GM12892 (cell line): ENCODE measurements at regions not wholly inside any gene's neighbourhood (a gene's known extent, or its start where the extent isn't known, plus 50 kb on each side); places are given as distances from the start of the nearest gene placed in this dataset.

Experiments
- DNase-seq: peaks from one replicate; pipeline ENCODE4 v3.0.0; 2011; ENCODE audit not compliant: insufficient read length
- FAIRE-seq: peaks from 2 replicates; lab custom pipeline; 2011; peaks lifted over from hg19 to GRCh38; lab: Jason Lieb, UNC
- POLR2A ChIP-seq: IDR thresholded peaks from 2 replicates; pipeline ENCODE4 v1.6.1; 2011; ENCODE audit warnings: low read depth, low read length, control low read depth
- POLR2AphosphoS5 ChIP-seq: IDR thresholded peaks from 2 replicates; pipeline ENCODE4 v1.6.1; 2011; ENCODE audit warnings: low read depth, low read length, control low read depth
- TAF1 ChIP-seq: IDR thresholded peaks from 2 replicates; pipeline ENCODE4 v1.6.1; 2011; ENCODE audit warnings: low read depth, mild to moderate bottlenecking, control low read depth, low read length, borderline replicate concordance

GRCh38 chr2:215879331-215879730, 134.0 kb downstream of the MREG start:
- no peak for DNase-seq
- TF ChIP-seq TAF1 = no peak
- no peak for TF ChIP-seq POLR2A
- TF ChIP-seq POLR2AphosphoS5 = no peak
- FAIRE-seq = no peak

DNA sequence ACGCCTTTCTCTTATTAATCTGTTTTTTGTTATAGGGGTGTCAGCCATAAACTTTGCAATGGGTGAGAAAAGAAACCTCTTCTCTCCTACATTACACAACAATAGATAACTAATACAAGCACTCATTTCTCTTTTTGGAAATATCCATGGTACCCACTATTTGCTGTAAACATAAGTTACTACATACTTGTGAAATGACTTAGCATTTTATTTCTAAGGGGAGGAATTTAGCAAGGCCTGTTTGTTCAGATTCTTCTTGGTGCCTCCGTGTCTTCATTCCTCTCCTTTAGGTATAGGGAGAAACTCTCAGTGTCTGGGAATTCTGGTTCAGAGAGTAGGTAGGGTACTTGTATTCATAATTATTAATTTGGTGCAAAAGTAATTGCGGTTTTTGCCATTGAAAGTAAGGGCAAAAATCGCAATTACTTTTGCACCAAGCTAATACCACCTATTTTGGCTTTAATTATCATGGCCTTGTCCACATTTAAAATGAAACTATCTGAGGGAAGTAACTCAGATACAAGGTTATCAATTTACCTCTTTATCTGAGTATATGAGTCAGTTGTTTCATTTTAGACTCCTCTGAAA, 134.8 kb downstream of the MREG start:
- no peak for TF ChIP-seq TAF1
- no peak for TF ChIP-seq POLR2A
- no peak for TF ChIP-seq POLR2AphosphoS5
- FAIRE-seq (no peak), DNase-seq (no peak)

DNA sequence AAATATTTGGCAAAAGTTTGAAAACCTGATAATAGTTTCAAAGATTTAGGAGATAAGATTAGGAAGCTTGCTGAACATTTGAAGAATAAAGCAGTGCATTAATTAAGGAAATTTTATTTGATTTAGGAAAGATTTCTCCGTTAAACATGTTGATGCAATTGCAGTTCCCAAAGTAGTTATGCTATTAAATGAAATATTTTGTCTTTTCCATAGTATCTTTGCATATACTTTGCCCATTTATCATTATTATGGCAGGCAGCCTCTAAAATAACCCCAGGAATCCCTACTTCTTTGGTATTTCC, 136.5 kb downstream of the MREG start:
- no peak for FAIRE-seq
- DNase-seq = no peak
- no peak for TF ChIP-seq POLR2AphosphoS5
- no peak for TF ChIP-seq POLR2A

GRCh38 chr2:215876139-215876936, 137.0 kb downstream of the MREG start:
- TF ChIP-seq POLR2AphosphoS5 = no peak
- no peak for TF ChIP-seq POLR2A
- no peak for TF ChIP-seq TAF1
- FAIRE-seq = no peak
- no peak for DNase-seq

- DNase-seq (no peak), FAIRE-seq (no peak)
- no peak for TF ChIP-seq POLR2A
- no peak for TF ChIP-seq POLR2AphosphoS5
- no peak for TF ChIP-seq TAF1
Observed at GRCh38 chr2:215874418-215874817, 138.9 kb downstream of the MREG start.

- TF ChIP-seq TAF1 (no peak), POLR2AphosphoS5 (no peak), POLR2A (no peak)
- DNase-seq (no peak), FAIRE-seq (no peak)
Observed at GRCh38 chr2:215870986-215871385, 142.4 kb downstream of the MREG start.

DNA sequence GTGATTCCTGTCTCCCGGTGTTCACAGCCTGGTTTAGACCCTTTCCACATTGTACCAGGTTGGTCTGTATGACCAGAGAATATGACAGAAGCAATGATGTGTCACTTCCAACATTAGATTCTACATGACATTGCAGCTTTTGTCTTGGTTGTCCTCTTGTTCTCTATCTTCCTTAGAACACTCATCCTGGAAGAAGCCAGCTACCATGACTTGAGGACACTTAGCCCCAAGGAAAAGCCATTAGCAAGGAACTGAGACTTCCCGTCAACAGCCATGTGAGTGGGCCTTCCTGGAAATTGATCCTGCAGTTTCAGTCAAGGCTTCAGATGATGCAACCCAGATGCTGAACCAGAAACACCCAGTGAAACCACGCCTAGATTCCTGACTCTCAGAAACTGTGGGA, 143.3 kb downstream of the MREG start:
- TF ChIP-seq POLR2A = no peak
- no peak for TF ChIP-seq POLR2AphosphoS5
- no peak for TF ChIP-seq TAF1
- FAIRE-seq (no peak), DNase-seq (no peak)

DNA sequence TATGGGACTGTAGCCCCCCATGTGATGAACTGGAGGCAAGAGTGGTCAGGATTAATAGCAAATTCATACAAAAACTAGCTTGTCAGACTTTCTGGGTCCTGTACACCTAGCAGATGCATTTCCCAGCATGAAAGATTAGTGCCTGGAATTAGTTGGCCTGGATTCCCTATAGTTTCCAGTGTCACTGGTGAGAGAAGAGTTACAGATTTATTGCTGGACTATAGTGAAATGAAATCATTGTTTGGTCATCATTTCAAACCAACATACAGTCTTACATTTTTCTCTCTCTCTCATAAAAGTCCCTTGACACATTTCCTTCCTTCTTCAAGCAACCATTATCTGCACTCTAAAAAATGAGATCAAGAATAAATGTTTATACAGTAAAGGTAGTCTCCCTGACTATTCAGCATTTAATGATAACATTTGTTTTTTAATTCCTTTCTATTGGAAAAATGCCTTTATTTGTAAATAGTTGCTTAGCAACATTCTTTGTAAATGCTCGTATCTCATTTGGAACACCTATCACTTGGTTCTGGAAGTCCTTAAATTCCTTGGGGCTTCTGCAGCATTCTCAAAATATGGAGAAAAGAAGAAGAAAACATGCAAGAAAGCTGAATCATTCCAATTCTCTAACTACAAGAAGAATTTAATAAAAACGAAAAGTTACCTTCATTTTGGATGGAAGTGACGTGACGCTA, 144.4 kb downstream of the MREG start:
- DNase-seq = no peak
- TF ChIP-seq POLR2A (no peak), TAF1 (no peak), POLR2AphosphoS5 (no peak)
- no peak for FAIRE-seq

- FAIRE-seq (no peak), DNase-seq (no peak)
- TF ChIP-seq POLR2A = no peak
- TF ChIP-seq TAF1 = no peak
- no peak for TF ChIP-seq POLR2AphosphoS5
Observed at GRCh38 chr2:215866606-215867005, 146.7 kb downstream of the MREG start.

GRCh38 chr2:215863687-215864086, 149.7 kb downstream of the MREG start:
- no peak for DNase-seq
- TF ChIP-seq TAF1 = no peak
- TF ChIP-seq POLR2A = no peak
- no peak for TF ChIP-seq POLR2AphosphoS5
- no peak for FAIRE-seq

DNA sequence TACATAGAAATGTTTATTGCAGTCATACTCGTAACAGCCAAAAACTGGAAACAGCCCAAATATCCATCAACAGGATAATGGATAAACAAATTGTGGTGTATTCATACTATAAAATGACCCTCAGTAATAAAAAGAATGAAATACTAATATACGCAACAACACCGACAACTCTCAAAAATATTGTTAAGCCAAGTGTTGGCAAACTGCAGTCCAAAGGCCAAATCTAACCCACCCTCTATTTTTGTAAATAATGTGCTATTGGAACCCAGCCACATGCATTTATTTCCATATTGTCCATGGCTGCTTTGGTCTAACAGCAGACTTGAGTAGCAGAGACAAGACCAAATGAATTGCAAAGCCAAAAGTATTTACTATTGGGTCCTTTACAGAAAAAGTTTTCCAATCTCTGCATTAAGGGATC, 151.0 kb downstream of the MREG start:
- DNase-seq (no peak), FAIRE-seq (no peak)
- TF ChIP-seq POLR2AphosphoS5 = no peak
- TF ChIP-seq POLR2A = no peak
- TF ChIP-seq TAF1 = no peak

DNA sequence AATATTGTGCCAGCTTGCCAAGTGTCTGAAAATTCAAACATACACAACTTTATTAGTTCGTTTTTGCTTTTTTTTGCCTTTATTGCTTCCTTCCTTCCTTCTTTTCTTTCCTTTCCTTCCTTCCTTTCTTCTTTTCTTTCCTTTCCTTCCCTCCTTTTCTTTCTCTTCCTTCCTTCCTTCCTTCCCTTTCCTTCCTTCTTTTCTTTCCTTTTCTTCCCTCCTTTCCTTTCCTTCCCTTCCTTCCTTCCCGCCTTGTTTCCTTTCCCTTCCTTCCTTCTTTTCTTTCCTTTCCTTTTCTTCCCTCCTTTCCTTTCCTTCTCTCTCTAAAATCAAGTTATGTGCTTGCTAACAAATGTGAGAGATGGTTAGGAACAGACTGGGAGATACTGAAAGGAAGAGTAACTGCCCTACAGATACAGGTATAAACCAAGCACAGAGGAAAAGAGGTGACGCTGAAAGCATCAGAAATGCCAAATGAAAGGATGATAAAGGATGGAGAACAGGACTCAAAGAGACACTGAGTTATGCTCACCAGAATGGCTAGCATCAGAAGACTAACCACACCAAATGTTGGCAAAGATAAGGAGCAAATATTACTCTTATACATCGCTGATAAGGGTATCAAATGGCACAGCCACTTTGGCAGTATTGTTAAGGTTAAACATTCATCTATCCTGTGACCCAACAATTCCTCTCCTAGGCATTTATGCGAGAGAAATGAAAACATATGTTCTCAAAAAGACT, 151.6 kb downstream of the MREG start:
- DNase-seq = no peak
- FAIRE-seq = no peak
- no peak for TF ChIP-seq TAF1
- TF ChIP-seq POLR2A = no peak
- no peak for TF ChIP-seq POLR2AphosphoS5
